A549 (cell line): ENCODE measurements at regions not wholly inside any gene's neighbourhood (a gene's known extent, or its start where the extent isn't known, plus 50 kb on each side); places are given as distances from the start of the nearest gene placed in this dataset.

Experiments used
- ATAC-seq, 2 experiments: fragments of 200-7000 bp in 1 of 2; fragments of >200 bp in 1 of 2; cut with Nextera tagmentation in 1 of 2; cut with Tn5 transposase in 1 of 2; 3 replicates each; pipeline versions ENCODE4 v1.8.0 to v1.9.1; 2018 to 2020; ENCODE audit warnings: mild to moderate bottlenecking in 1 of 2, moderate library complexity in 1 of 2
- CTCF ChIA-PET: fragments of 300-600 bp; sonication (Branson Sonifier 250); formaldehyde crosslinking; extraction: SDS; loops from one replicate; lab custom pipeline; 2021; ENCODE audit warnings: antibody characterized with exemption, inconsistent platforms; lab: Yijun Ruan, JAX
- POLR2A ChIA-PET: fragments of 350-600 bp; formaldehyde crosslinking; extraction: SDS; loops from one replicate; lab custom pipeline; 2021; ENCODE audit warnings: antibody characterized with exemption, inconsistent platforms; lab: Yijun Ruan, JAX
- DNase-seq, 2 experiments: peaks; one replicate each; pipeline versions ENCODE4 v3.0.0 to v3.0.0-alpha.2; 2011 to 2016; ENCODE audit warnings: low read depth in 1 of 2, low spot score in 1 of 2
- FAIRE-seq: peaks from 2 replicates; lab custom pipeline; 2011; peaks lifted over from hg19 to GRCh38; lab: Jason Lieb, UNC
- H3K27ac ChIP-seq, 2 experiments: fragments of >200 bp; sonication (Bioruptor Twin); formaldehyde crosslinking; 3 replicates each; pipeline ENCODE4 v1.5.1; 2016 to 2017
- H3K4me1 ChIP-seq: fragments of >200 bp; sonication (Bioruptor Twin); formaldehyde crosslinking; 3 replicates; pipeline ENCODE4 v1.6.1; 2016
- H3K4me2 ChIP-seq: fragments of >200 bp; sonication (Bioruptor Twin); formaldehyde crosslinking; 3 replicates; pipeline ENCODE4 v1.6.1; 2016
- H3K4me3 ChIP-seq: fragments of >200 bp; sonication (Bioruptor Twin); formaldehyde crosslinking; 3 replicates; pipeline ENCODE4 v1.5.1; 2016
- H3K9me3 ChIP-seq: fragments of >200 bp; sonication (Bioruptor Twin); formaldehyde crosslinking; 3 replicates; pipeline ENCODE4 v1.6.1; 2016
- CBX2 ChIP-seq: fragments of 200-600 bp; sonication (generic); IDR thresholded peaks from 2 replicates; pipeline ENCODE4 v1.6.1; 2016; ENCODE audit warnings: low read depth, mild to moderate bottlenecking, borderline replicate concordance
- CBX8 ChIP-seq: fragments of 200-600 bp; sonication (generic); IDR thresholded peaks from 2 replicates; pipeline ENCODE4 v1.6.1; 2016
- CEBPB ChIP-seq, 2 experiments: fragments of >200 bp in 1 of 2; sonication (Bioruptor Twin) in 1 of 2; formaldehyde crosslinking in 1 of 2; IDR thresholded peaks; 2 replicates each; pipeline ENCODE4 v1.6.1; 2012 to 2016
- EHF ChIP-seq: fragments of 250-450 bp; sonication (Bioruptor Pico); IDR thresholded peaks from 2 replicates; pipeline ENCODE4 v1.5.0; 2020; ENCODE audit warnings: mild to moderate bottlenecking
- ESRRA ChIP-seq: fragments of 150-350 bp; IDR thresholded peaks from 2 replicates; pipeline ENCODE4 v1.6.1; 2014; ENCODE audit warnings: mild to moderate bottlenecking, low read length, borderline replicate concordance
- FOXS1 ChIP-seq: fragments of 250-450 bp; sonication (Bioruptor Pico); IDR thresholded peaks from 2 replicates; pipeline ENCODE4 v1.5.0; 2020; ENCODE audit warnings: mild to moderate bottlenecking, moderate library complexity
- GATA3 ChIP-seq: IDR thresholded peaks from 2 replicates; pipeline ENCODE4 v1.6.1; 2012; ENCODE audit warnings: borderline replicate concordance
- HDAC2 ChIP-seq: fragments of 200-600 bp; sonication (generic); IDR thresholded peaks from 2 replicates; pipeline ENCODE4 v1.6.1; 2016
- HOXA7 ChIP-seq: fragments of 250-450 bp; sonication (Bioruptor Pico); IDR thresholded peaks from 2 replicates; pipeline ENCODE4 v1.5.0; 2020; ENCODE audit warnings: mild to moderate bottlenecking, moderate library complexity
- HOXB13 ChIP-seq: fragments of 250-450 bp; sonication (Bioruptor Pico); IDR thresholded peaks from 2 replicates; pipeline ENCODE4 v1.5.0; 2020; ENCODE audit warnings: low read depth, mild to moderate bottlenecking, moderate library complexity
- JUNB ChIP-seq: fragments of >200 bp; sonication (Bioruptor Twin); formaldehyde crosslinking; IDR thresholded peaks from 2 replicates; pipeline ENCODE4 v1.6.1; 2016
- MYC ChIP-seq: IDR thresholded peaks from 2 replicates; pipeline ENCODE4 v1.6.1; 2012; ENCODE audit warnings: mild to moderate bottlenecking, inconsistent platforms, low read length, improper control_type of control experiment, borderline replicate concordance
- NFE2L2 ChIP-seq: fragments of 150-350 bp; conservative IDR thresholded peaks from 2 replicates; pipeline ENCODE4 v1.6.1; 2014; ENCODE audit warnings: low read length
- NR3C1 ChIP-seq: fragments of >200 bp; sonication (Bioruptor Twin); formaldehyde crosslinking; IDR thresholded peaks from 3 replicates; pipeline ENCODE4 v1.6.1; 2017
- POLR2A ChIP-seq: IDR thresholded peaks from 2 replicates; pipeline ENCODE4 v1.6.1; 2012; ENCODE audit warnings: mild to moderate bottlenecking, low read length
- RAD21 ChIP-seq, 2 experiments: fragments of >200 bp in 1 of 2; sonication (Bioruptor Twin) in 1 of 2; formaldehyde crosslinking in 1 of 2; IDR thresholded peaks in 1 of 2; conservative IDR thresholded peaks in 1 of 2; 2 replicates in 1 of 2; 3 replicates in 1 of 2; pipeline ENCODE4 v1.6.1; 2012 to 2018; ENCODE audit warnings: inconsistent platforms in 1 of 2
- RARB ChIP-seq: fragments of 250-450 bp; sonication (Bioruptor Pico); IDR thresholded peaks from 2 replicates; pipeline ENCODE4 v1.8.0; 2021; ENCODE audit warnings: mild to moderate bottlenecking, moderate library complexity
- RFX5 ChIP-seq: fragments of 450-650 bp; IDR thresholded peaks from 2 replicates; pipeline ENCODE4 v1.7.1; 2014; ENCODE audit warnings: antibody characterized with exemption, mild to moderate bottlenecking, moderate library complexity
- RNF2 ChIP-seq: fragments of 200-600 bp; sonication (generic); IDR thresholded peaks from 2 replicates; pipeline ENCODE4 v1.6.1; 2016; ENCODE audit warnings: low read depth, mild to moderate bottlenecking, antibody characterized with exemption, moderate library complexity, borderline replicate concordance
- SMC3 ChIP-seq: fragments of >200 bp; sonication (Bioruptor Twin); formaldehyde crosslinking; IDR thresholded peaks from 3 replicates; pipeline ENCODE4 v1.6.1; 2018; ENCODE audit warnings: inconsistent platforms
- TP53 ChIP-seq: fragments of 250-450 bp; sonication (Bioruptor Pico); IDR thresholded peaks from 2 replicates; pipeline ENCODE4 v1.5.0; 2021; ENCODE audit warnings: mild to moderate bottlenecking, moderate library complexity
- ZFP36 ChIP-seq: fragments of 450-650 bp; IDR thresholded peaks from 2 replicates; pipeline ENCODE4 v1.6.1; 2014; ENCODE audit warnings: borderline replicate concordance; ENCODE audit not compliant: partially characterized antibody
- ZNF302 ChIP-seq: fragments of 250-450 bp; sonication (Bioruptor Pico); IDR thresholded peaks from 2 replicates; pipeline ENCODE4 v1.9.0; 2021; ENCODE audit warnings: inconsistent platforms, mild to moderate bottlenecking, moderate library complexity
- WGBS: methylation state at CpG from one replicate; pipeline ENCODE4 v1.1.6; 2017; ENCODE audit errors: missing lambda C conversion rate; 5-methylcytosine and 5-hydroxymethylcytosine counted together
- TF ChIP-seq, protein P1 (sequence below): fragments of >200 bp; sonication (Bioruptor Twin); formaldehyde crosslinking; IDR thresholded peaks from 3 replicates; pipeline ENCODE4 v1.5.1; 2016
- TF ChIP-seq, protein P2 (sequence below): IDR thresholded peaks from 2 replicates; pipeline ENCODE4 v1.6.1; 2012
- TF ChIP-seq, protein P3 (sequence below): fragments of >200 bp; sonication (Bioruptor Twin); formaldehyde crosslinking; IDR thresholded peaks from 2 replicates; pipeline ENCODE4 v1.6.1; 2016
- TF ChIP-seq, protein P4 (sequence below): IDR thresholded peaks from 2 replicates; pipeline ENCODE4 v1.6.1; 2012; ENCODE audit warnings: low read depth, borderline replicate concordance

DNA sequence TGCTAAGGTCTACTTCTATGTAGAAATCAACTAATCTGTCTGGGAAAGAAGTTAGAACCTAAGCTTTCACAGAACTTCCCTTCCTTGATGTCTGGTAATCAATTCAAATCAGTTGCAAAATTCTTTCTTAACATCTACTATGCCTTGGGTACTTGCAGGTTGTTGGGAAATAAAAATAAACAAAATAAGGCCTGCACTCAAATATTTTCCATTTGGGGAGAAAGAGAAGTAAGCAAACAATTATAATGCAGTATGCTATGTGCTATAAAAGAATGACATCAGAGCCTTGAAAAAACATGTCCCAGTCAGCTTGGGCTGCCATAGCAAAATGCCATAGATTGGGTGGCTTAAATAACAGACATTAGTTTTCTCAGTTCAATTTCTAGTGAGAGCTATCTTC lies 425.9 kb upstream of the DCN start (continued):
- TF ChIP-seq, protein P1, sequence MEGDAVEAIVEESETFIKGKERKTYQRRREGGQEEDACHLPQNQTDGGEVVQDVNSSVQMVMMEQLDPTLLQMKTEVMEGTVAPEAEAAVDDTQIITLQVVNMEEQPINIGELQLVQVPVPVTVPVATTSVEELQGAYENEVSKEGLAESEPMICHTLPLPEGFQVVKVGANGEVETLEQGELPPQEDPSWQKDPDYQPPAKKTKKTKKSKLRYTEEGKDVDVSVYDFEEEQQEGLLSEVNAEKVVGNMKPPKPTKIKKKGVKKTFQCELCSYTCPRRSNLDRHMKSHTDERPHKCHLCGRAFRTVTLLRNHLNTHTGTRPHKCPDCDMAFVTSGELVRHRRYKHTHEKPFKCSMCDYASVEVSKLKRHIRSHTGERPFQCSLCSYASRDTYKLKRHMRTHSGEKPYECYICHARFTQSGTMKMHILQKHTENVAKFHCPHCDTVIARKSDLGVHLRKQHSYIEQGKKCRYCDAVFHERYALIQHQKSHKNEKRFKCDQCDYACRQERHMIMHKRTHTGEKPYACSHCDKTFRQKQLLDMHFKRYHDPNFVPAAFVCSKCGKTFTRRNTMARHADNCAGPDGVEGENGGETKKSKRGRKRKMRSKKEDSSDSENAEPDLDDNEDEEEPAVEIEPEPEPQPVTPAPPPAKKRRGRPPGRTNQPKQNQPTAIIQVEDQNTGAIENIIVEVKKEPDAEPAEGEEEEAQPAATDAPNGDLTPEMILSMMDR = no peak
- TF ChIP-seq ZNF302 (CRISPR knock-in tag) = no peak
- no peak for TF ChIP-seq CBX8
- TF ChIP-seq HOXB13 (CRISPR knock-in tag) = no peak
- no peak for TF ChIP-seq EHF (CRISPR knock-in tag)

DNA sequence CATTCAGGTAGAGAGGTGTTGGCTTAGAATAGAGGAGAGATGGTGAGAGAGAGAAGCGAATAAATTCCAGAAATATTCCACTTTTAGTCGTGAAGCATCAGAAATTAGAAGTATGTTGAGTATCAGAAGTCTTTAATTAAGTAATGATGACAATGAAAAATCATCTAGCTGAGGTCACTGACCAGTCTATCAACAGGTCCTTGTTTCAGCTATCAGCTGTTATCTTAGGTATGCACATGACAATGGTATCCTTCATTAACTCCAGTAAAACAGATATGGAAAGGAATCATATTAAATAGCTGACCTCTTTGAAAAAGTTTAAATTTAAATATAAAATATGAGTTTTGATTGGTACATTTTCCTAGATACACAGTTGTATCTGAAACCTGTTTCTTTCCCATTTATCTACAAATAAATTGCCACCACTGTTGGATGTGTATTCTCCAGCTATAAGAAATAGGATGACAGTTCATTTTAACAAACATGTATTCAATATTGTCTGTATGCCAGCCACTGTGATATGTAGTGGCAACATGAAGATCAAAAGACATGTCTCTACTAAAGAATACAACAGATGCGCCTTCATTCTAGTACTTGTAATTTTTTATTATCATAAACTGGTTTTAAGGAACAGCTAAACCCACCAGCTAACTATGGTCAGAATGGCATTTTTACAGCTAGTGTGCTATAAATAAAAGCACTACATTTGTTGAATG lies 424.2 kb upstream of the DCN start:
- ChIA-PET POLR2A (no interaction called here), CTCF (interaction anchor here (0.6 to 1.2 kb wide), 3 partner anchors 12 to 700 kb away, joined by 3 read pairs; no protein-coding TSS in a partner anchor)
- 35% methylated on average over 3 of the region's 3 CpGs for WGBS

DNA sequence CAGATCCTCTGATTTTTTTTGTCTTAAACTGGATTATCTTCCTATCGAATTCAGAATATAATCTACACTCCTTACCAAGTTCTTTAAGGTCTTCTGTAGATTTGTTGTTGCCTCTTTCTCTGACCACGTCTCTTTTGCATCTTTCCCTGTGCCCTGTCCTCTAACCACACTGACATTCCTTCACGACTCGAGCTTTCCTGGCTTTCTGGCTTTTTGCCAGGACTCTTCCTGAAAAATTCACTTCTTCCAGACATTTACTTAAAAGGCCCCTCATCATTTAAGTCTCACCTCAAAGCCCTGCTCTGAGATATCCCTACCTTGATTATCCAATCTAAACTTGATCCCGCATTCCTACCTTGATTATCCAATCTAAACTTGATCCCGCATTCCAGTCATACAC lies 422.3 kb upstream of the DCN start:
- Histone ChIP-seq H3K4me2 (no peak overlapping the region), H3K9me3 (no peaks in the 10 kb centered on the region), H3K27ac (no peak overlapping the region), H3K4me1 (no peaks in the 10 kb centered on the region), H3K4me3 (no peak overlapping the region)
- TF ChIP-seq ZNF302 (CRISPR knock-in tag) = no peak
- DNase-seq (no peak), FAIRE-seq (no peak), ATAC-seq (no peak)
- ChIA-PET CTCF (no interaction called here), POLR2A (interaction anchor here (1.0 kb wide), 1 partner anchor 539 kb away, joined by 4 read pairs; no protein-coding TSS in a partner anchor)
- WGBS = 40% methylated on average over 6 of the region's 6 CpGs

More for the DNA sequence above, 424.2 kb upstream of the DCN start:
- H3K4me2 ChIP-seq = no peak overlapping the region
- FAIRE-seq = no peak
- no peak overlapping the region for H3K27ac ChIP-seq
- no peaks in the 10 kb centered on the region for H3K4me1 ChIP-seq
- no peaks in the 10 kb centered on the region for H3K9me3 ChIP-seq
- DNase-seq = no peak
- TF ChIP-seq ZNF302 (CRISPR knock-in tag) (no peak), POLR2A (no peak), ZFP36 (no peak), CBX8 (no peak), MYC (no peak), TP53 (CRISPR knock-in tag) (no peak), RAD21 (conservative IDR thresholded peaks at IDR 0.05 in 1 of 2, IDR thresholded peaks at IDR 0.05 in 1 of 2) (no peak), RNF2 (no peak), JUNB (no peak), HDAC2 (no peak), GATA3 (no peak), ESRRA (no peak), SMC3 (no peak), FOXS1 (CRISPR knock-in tag) (no peak), RARB (no peak), NFE2L2 (no peak)
- TF ChIP-seq, protein P2, sequence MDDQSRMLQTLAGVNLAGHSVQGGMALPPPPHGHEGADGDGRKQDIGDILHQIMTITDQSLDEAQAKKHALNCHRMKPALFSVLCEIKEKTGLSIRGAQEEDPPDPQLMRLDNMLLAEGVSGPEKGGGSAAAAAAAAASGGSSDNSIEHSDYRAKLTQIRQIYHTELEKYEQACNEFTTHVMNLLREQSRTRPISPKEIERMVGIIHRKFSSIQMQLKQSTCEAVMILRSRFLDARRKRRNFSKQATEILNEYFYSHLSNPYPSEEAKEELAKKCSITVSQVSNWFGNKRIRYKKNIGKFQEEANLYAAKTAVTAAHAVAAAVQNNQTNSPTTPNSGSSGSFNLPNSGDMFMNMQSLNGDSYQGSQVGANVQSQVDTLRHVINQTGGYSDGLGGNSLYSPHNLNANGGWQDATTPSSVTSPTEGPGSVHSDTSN = no peak
- H3K4me3 ChIP-seq = no peak overlapping the region
- no peak for ATAC-seq

DNA sequence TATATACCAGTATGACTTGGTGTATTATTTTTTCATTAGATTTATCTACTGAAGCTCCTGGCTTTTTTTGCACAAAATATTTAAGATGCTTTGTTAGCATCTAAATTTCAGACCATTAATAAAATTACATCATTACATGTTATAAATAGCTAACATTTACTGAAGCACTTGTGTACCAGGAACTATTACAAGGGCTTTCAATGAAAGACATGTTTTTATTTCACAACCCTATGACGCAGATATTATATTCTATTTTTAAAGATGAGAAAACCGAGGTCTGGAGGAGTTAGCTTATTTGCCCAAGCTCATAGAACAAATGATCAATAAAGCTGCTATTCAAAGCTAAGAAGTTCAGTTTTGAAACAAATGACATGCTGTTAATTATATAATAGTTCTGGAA lies 420.4 kb upstream of the DCN start:
- no peaks in the 10 kb centered on the region; the same call in 2 of the 3 replicates for H3K9me3 ChIP-seq
- CTCF ChIA-PET = interaction anchor here (1.4 kb wide), 1 partner anchor 10 kb away, joined by 4 read pairs; no protein-coding TSS in a partner anchor
- 45% methylated on average over 2 of the region's 2 CpGs for WGBS
- POLR2A ChIA-PET = no interaction called here
- H3K4me3 ChIP-seq = no peak overlapping the region
- no peak for DNase-seq
- H3K27ac ChIP-seq = no peak overlapping the region
- TF ChIP-seq HOXA7 (CRISPR knock-in tag) (no peak), CEBPB (IDR thresholded peaks at IDR 0.05) (no peak), ZFP36 (no peak), NR3C1 (no peak), RARB (no peak), POLR2A (no peak), RAD21 (conservative IDR thresholded peaks at IDR 0.05 in 1 of 2, IDR thresholded peaks at IDR 0.05 in 1 of 2) (no peak), TP53 (CRISPR knock-in tag) (no peak), ESRRA (no peak), RFX5 (no peak), CBX2 (no peak), GATA3 (no peak)
- TF ChIP-seq, protein P3, sequence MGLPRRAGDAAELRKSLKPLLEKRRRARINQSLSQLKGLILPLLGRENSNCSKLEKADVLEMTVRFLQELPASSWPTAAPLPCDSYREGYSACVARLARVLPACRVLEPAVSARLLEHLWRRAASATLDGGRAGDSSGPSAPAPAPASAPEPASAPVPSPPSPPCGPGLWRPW = no peak
- TF ChIP-seq, protein P4, sequence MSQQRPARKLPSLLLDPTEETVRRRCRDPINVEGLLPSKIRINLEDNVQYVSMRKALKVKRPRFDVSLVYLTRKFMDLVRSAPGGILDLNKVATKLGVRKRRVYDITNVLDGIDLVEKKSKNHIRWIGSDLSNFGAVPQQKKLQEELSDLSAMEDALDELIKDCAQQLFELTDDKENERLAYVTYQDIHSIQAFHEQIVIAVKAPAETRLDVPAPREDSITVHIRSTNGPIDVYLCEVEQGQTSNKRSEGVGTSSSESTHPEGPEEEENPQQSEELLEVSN = no peak
- no peak for ATAC-seq
- FAIRE-seq = no peak
- H3K4me2 ChIP-seq = no peak overlapping the region
- no peaks in the 10 kb centered on the region for H3K4me1 ChIP-seq
